C4-2B (cell line): ENCODE measurements at regions not wholly inside any gene's neighbourhood (a gene's known extent, or its start where the extent isn't known, plus 50 kb on each side); places are given as distances from the start of the nearest gene placed in this dataset.

Source experiments
- CTCF ChIP-seq: fragments of 450-650 bp; conservative IDR thresholded peaks from 2 replicates; pipeline ENCODE4 v1.5.1; 2017; ENCODE audit warnings: mild to moderate bottlenecking
- ZFX ChIP-seq: fragments of 450-650 bp; IDR thresholded peaks from 2 replicates; pipeline ENCODE4 v1.6.1; 2017

- TF ChIP-seq CTCF (no peak; the same call in 1 of the 2 replicates), ZFX (no peak)
Observed at GRCh38 chr2:145638675-145639074, 1118.8 kb upstream of the ZEB2 start.
